Pancreas (tissue), 10 donors: ENCODE measurements at regions not wholly inside any gene's neighbourhood (a gene's known extent, or its start where the extent isn't known, plus 50 kb on each side); places are given as distances from the start of the nearest gene placed in this dataset.
A peak's percentile ranks its signal among the peaks of the same experiment; 100 is the strongest.

ENCODE experiments used
- ATAC-seq, 4 donors: fragments of 200-7000 bp; cut with Tn5 transposase; one replicate each; pipeline versions ENCODE4 v1.8.0 to v1.9.1; 2020; ENCODE audit warnings: mild to moderate bottlenecking in 4 of 4, moderate library complexity in 4 of 4
- DNase-seq, 6 donors: peaks; one replicate each; pipeline ENCODE4 v3.0.0-alpha.2; 2020
- FAIRE-seq: peaks from 2 replicates; lab custom pipeline; 2012; peaks lifted over from hg19 to GRCh38; lab: Jason Lieb, UNC
- H3K27ac ChIP-seq, 4 donors: fragments of 200-600 bp; sonication (generic); 1 replicate in 3 of 4; 2 replicates in 1 of 4; pipeline versions ENCODE4 v1.5.0 to v1.8.0; 2020
- H3K27me3 ChIP-seq, 4 donors: fragments of 200-600 bp; one replicate each; pipeline ENCODE4 v1.8.0; 2021
- H3K36me3 ChIP-seq, 3 donors: fragments of 200-600 bp; sonication (generic) in 1 of 3; one replicate each; pipeline versions ENCODE4 v1.5.0 to v1.8.0; 2020 to 2021
- H3K4me1 ChIP-seq, 3 donors: fragments of 200-600 bp; one replicate each; pipeline ENCODE4 v1.8.0; 2021
- H3K4me3 ChIP-seq, 4 donors: fragments of 200-600 bp; sonication (generic) in 2 of 4; one replicate each; pipeline versions ENCODE4 v1.5.0 to v1.8.0; 2020 to 2021
- H3K9me3 ChIP-seq, 4 donors: fragments of 200-600 bp; one replicate each; pipeline ENCODE4 v1.8.0; 2021
- CTCF ChIP-seq, 4 donors: fragments of 200-600 bp; sonication (generic) in 3 of 4; IDR thresholded peaks; one replicate each; pipeline versions ENCODE4 v1.5.0 to v1.8.0; 2021; ENCODE audit warnings: antibody characterized with exemption in 4 of 4
- WGBS, 2 donors: extraction: QIAGEN DNeasy Blood & Tissue Kit; methylation state at CpG; one replicate each; pipeline ENCODE4 v1.1.7; 2013; 5-methylcytosine and 5-hydroxymethylcytosine counted together
- intact Hi-C, 3 donors: fragments of 100-400 bp; cut with DNase I; formaldehyde crosslinking; loops; one replicate each; pipeline versions ENCODE4 v1.11.1 to v1.14.2; 2022
- donor health status: healthy with polysubstance abuse.
- donor health status: DM: no; HTN: no; CAD: no; lungs with moderate emphysema.
- donor health status: DM: no; HTN: no; CAD: no.
- donor health status: control.
- donor health status: control.
- donor health status: Bipolar disorder and iron deficiency.
- donor health status: DM: yes; HTN: yes; CAD: no.
- donor health status: DM: no; HTN: no; CAD: no.
- donor health status: DM: no; HTN: no; CAD: no.
- donor health status: DM: yes; HTN: yes; CAD: no.

- H3K27ac ChIP-seq = peak overlapping the region in 2 of 4 donors; percentile 23 to 50
- no peak for ATAC-seq
- FAIRE-seq = no peak
These were observed 611.2 kb upstream of the MGMT start for GRCh38 chr10:128855618-128856428.

GRCh38 chr10:128859738-128860386 lies 607.2 kb upstream of the MGMT start:
- Histone ChIP-seq H3K9me3 (no peaks in the 10 kb centered on the region), H3K4me3 (no peak overlapping the region), H3K27me3 (no peaks in the 10 kb centered on the region), H3K4me1 (peaks cover 0 to 3% (median 0%) of the 10 kb centered on the region in 3 donors), H3K36me3 (no peaks in the 10 kb centered on the region), H3K27ac (no peak overlapping the region)
- ATAC-seq (peak in 1 of 4 donors; percentile 48), FAIRE-seq (no peak), DNase-seq (peak in 1 of 6 donors; percentile 13)
- 64 to 72% methylated on average over 8 of the region's 8 CpGs for WGBS, 2 donors
- intact Hi-C loops = no loop called here
- TF ChIP-seq CTCF (IDR thresholded peaks at IDR 0.05) = peak; percentile 13 to 45 (median 43)

More at GRCh38 chr10:128855618-128856428, 611.2 kb upstream of the MGMT start:
- intact Hi-C loops = no loop called here
- TF ChIP-seq CTCF (IDR thresholded peaks at IDR 0.05) = no peak
- Histone ChIP-seq H3K27me3 (no peaks in the 10 kb centered on the region), H3K36me3 (no peaks in the 10 kb centered on the region), H3K4me3 (no peak overlapping the region), H3K9me3 (no peaks in the 10 kb centered on the region), H3K4me1 (peaks cover 0 to 6% (median 0%) of the 10 kb centered on the region in 3 donors)
- no peak for DNase-seq
- WGBS, 2 donors = 70 to 78% methylated on average over 14 of the region's 14 CpGs

GRCh38 chr10:128860574-128860973 lies 606.5 kb upstream of the MGMT start:
- TF ChIP-seq CTCF (IDR thresholded peaks at IDR 0.05) = no peak
- WGBS, 2 donors = 68 to 78% methylated on average over 9 of the region's 9 CpGs
- Histone ChIP-seq H3K36me3 (no peaks in the 10 kb centered on the region), H3K27ac (no peak overlapping the region), H3K27me3 (no peaks in the 10 kb centered on the region), H3K9me3 (no peaks in the 10 kb centered on the region), H3K4me1 (peaks cover 0 to under 1% (median 0%) of the 10 kb centered on the region in 3 donors), H3K4me3 (no peak overlapping the region)
- ATAC-seq = no peak
- no peak for FAIRE-seq
- DNase-seq = peak in 1 of 6 donors; percentile 2
- intact Hi-C loops = no loop called here

- Histone ChIP-seq H3K27me3 (no peaks in the 10 kb centered on the region), H3K9me3 (no peaks in the 10 kb centered on the region), H3K36me3 (no peaks in the 10 kb centered on the region), H3K4me3 (no peak overlapping the region), H3K4me1 (no peaks in the 10 kb centered on the region), H3K27ac (no peak overlapping the region)
- no peak for ATAC-seq
- 81 to 89% methylated on average over 15 of the region's 15 CpGs for WGBS, 2 donors
- TF ChIP-seq CTCF (IDR thresholded peaks at IDR 0.05) = no peak
- no peak for FAIRE-seq
- peak in 1 of 6 donors; percentile 1 for DNase-seq
- intact Hi-C loops = no loop called here
These were observed 605.8 kb upstream of the MGMT start for GRCh38 chr10:128861018-128861901.
